ENCODE measurements at regions not wholly inside any gene's neighbourhood (a gene's known extent, or its start where the extent isn't known, plus 50 kb on each side); places are given as distances from the start of the nearest gene placed in this dataset.

- no peak overlapping the region for H2BK15ac ChIP-seq (replicated peaks; ENCODE audit: low read depth)
- H3K79me1 ChIP-seq (ENCODE audit: low read length) = no peaks in the 10 kb centered on the region
- DNase-seq = no peak
- H3K23ac ChIP-seq (ENCODE audit: low read length) = no peak overlapping the region
- no peak overlapping the region for H4K5ac ChIP-seq (ENCODE audit: low read length)
- H3K4ac ChIP-seq (ENCODE audit: low read depth, low read length) = no peak overlapping the region
- H2AK5ac ChIP-seq (ENCODE audit: low read length) = no peak overlapping the region
- H3K27me3 ChIP-seq (ENCODE audit: insufficient read depth, low read length, poor library complexity) = no peaks in the 10 kb centered on the region
- no peak overlapping the region for H2BK5ac ChIP-seq (ENCODE audit: low read length)
- H3K79me2 ChIP-seq (ENCODE audit: control insufficient read depth, insufficient read depth, low read length) = no peaks in the 10 kb centered on the region
- no CpG with 5 or more reads among the region's 4 CpGs for WGBS (ENCODE audit: extremely low coverage, insufficient coverage, low lambda C conversion rate)
- no peak overlapping the region for H3K4me2 ChIP-seq (ENCODE audit: low read length)
- H2BK120ac ChIP-seq (ENCODE audit: low read depth, low read length) = no peak overlapping the region
- no peak overlapping the region for H3K56ac ChIP-seq (ENCODE audit: low read length)
- H3K18ac ChIP-seq (ENCODE audit: low read length) = no peak overlapping the region
- H3K27ac ChIP-seq (ENCODE audit: low read depth, low read length) = no peak overlapping the region
- H3K4me3 ChIP-seq (ENCODE audit: low read length) = no peak overlapping the region
- no peak overlapping the region for H4K8ac ChIP-seq (ENCODE audit: low read depth, low read length)
- no peak overlapping the region for H3K9ac ChIP-seq (ENCODE audit: low read length)
- no peaks in the 10 kb centered on the region for H3K4me1 ChIP-seq (ENCODE audit: control insufficient read depth, low read depth, low read length)
- H3K36me3 ChIP-seq (ENCODE audit: control insufficient read depth, insufficient read depth, low read length) = no peaks in the 10 kb centered on the region
These were observed 249.9 kb upstream of the JUN start for GRCh38 chr1:59033761-59034160.

- H2BK15ac ChIP-seq (replicated peaks; ENCODE audit: low read depth) = no peak overlapping the region
- no peak for DNase-seq
- H4K8ac ChIP-seq (ENCODE audit: low read depth, low read length) = no peak overlapping the region
- no peak overlapping the region for H3K4me2 ChIP-seq (ENCODE audit: low read length)
- no peak overlapping the region for H3K9ac ChIP-seq (ENCODE audit: low read length)
- no peaks in the 10 kb centered on the region for H3K27me3 ChIP-seq (ENCODE audit: insufficient read depth, low read length, poor library complexity)
- H3K4ac ChIP-seq (ENCODE audit: low read depth, low read length) = no peak overlapping the region
- H3K56ac ChIP-seq (ENCODE audit: low read length) = no peak overlapping the region
- no peaks in the 10 kb centered on the region for H3K36me3 ChIP-seq (ENCODE audit: control insufficient read depth, insufficient read depth, low read length)
- no peak overlapping the region for H4K5ac ChIP-seq (ENCODE audit: low read length)
- no peak overlapping the region for H2AK5ac ChIP-seq (ENCODE audit: low read length)
- no CpG with 5 or more reads among the region's 10 CpGs for WGBS (ENCODE audit: extremely low coverage, insufficient coverage, low lambda C conversion rate)
- no peaks in the 10 kb centered on the region for H3K4me1 ChIP-seq (ENCODE audit: control insufficient read depth, low read depth, low read length)
- H3K27ac ChIP-seq (ENCODE audit: low read depth, low read length) = no peak overlapping the region
- H3K23ac ChIP-seq (ENCODE audit: low read length) = no peak overlapping the region
- H3K18ac ChIP-seq (ENCODE audit: low read length) = no peak overlapping the region
- no peak overlapping the region for H3K4me3 ChIP-seq (ENCODE audit: low read length)
- H3K79me1 ChIP-seq (ENCODE audit: low read length) = no peaks in the 10 kb centered on the region
- H2BK120ac ChIP-seq (ENCODE audit: low read depth, low read length) = no peak overlapping the region
- H3K79me2 ChIP-seq (ENCODE audit: control insufficient read depth, insufficient read depth, low read length) = no peaks in the 10 kb centered on the region
- H2BK5ac ChIP-seq (ENCODE audit: low read length) = no peak overlapping the region
These were observed 251.1 kb upstream of the JUN start for GRCh38 chr1:59034925-59035324.

- Histone ChIP-seq H4K5ac (ENCODE audit: low read length) (no peak overlapping the region), H2BK15ac (replicated peaks; ENCODE audit: low read depth) (no peak overlapping the region), H3K4me3 (ENCODE audit: low read length) (no peak overlapping the region), H3K56ac (ENCODE audit: low read length) (no peak overlapping the region), H3K4ac (ENCODE audit: low read depth, low read length) (no peak overlapping the region), H3K9ac (ENCODE audit: low read length) (no peak overlapping the region), H2BK120ac (ENCODE audit: low read depth, low read length) (no peak overlapping the region), H3K23ac (ENCODE audit: low read length) (no peak overlapping the region), H3K4me2 (ENCODE audit: low read length) (no peak overlapping the region), H4K8ac (ENCODE audit: low read depth, low read length) (no peak overlapping the region), H2BK5ac (ENCODE audit: low read length) (no peak overlapping the region), H3K18ac (ENCODE audit: low read length) (no peak overlapping the region), H3K27ac (ENCODE audit: low read depth, low read length) (no peak overlapping the region), H3K4me1 (ENCODE audit: control insufficient read depth, low read depth, low read length) (no peaks in the 10 kb centered on the region), H3K27me3 (ENCODE audit: insufficient read depth, low read length, poor library complexity) (no peaks in the 10 kb centered on the region), H2AK5ac (ENCODE audit: low read length) (no peak overlapping the region), H3K79me1 (ENCODE audit: low read length) (no peaks in the 10 kb centered on the region), H3K36me3 (ENCODE audit: control insufficient read depth, insufficient read depth, low read length) (no peaks in the 10 kb centered on the region), H3K79me2 (ENCODE audit: control insufficient read depth, insufficient read depth, low read length) (no peaks in the 10 kb centered on the region)
- WGBS (ENCODE audit: extremely low coverage, insufficient coverage, low lambda C conversion rate) = no CpG with 5 or more reads among the region's 5 CpGs
- no peak for DNase-seq
These were observed 255.7 kb upstream of the JUN start for GRCh38 chr1:59039551-59039950.

- Histone ChIP-seq H3K79me2 (ENCODE audit: control insufficient read depth, insufficient read depth, low read length) (no peaks in the 10 kb centered on the region), H2BK120ac (ENCODE audit: low read depth, low read length) (no peak overlapping the region), H3K36me3 (ENCODE audit: control insufficient read depth, insufficient read depth, low read length) (no peaks in the 10 kb centered on the region), H2AK5ac (ENCODE audit: low read length) (no peak overlapping the region), H3K27ac (ENCODE audit: low read depth, low read length) (no peak overlapping the region), H3K18ac (ENCODE audit: low read length) (no peak overlapping the region), H3K4me2 (ENCODE audit: low read length) (no peak overlapping the region), H4K5ac (ENCODE audit: low read length) (no peak overlapping the region), H2BK5ac (ENCODE audit: low read length) (no peak overlapping the region), H2BK15ac (replicated peaks; ENCODE audit: low read depth) (no peak overlapping the region), H3K27me3 (ENCODE audit: insufficient read depth, low read length, poor library complexity) (no peaks in the 10 kb centered on the region), H3K9ac (ENCODE audit: low read length) (no peak overlapping the region), H3K4ac (ENCODE audit: low read depth, low read length) (no peak overlapping the region), H3K79me1 (ENCODE audit: low read length) (no peaks in the 10 kb centered on the region), H3K23ac (ENCODE audit: low read length) (no peak overlapping the region), H3K4me1 (ENCODE audit: control insufficient read depth, low read depth, low read length) (no peaks in the 10 kb centered on the region), H3K56ac (ENCODE audit: low read length) (no peak overlapping the region), H3K4me3 (ENCODE audit: low read length) (no peak overlapping the region), H4K8ac (ENCODE audit: low read depth, low read length) (no peak overlapping the region)
- no CpG with 5 or more reads among the region's 2 CpGs for WGBS (ENCODE audit: extremely low coverage, insufficient coverage, low lambda C conversion rate)
- no peak for DNase-seq
These were observed 256.4 kb upstream of the FGGY start for GRCh38 chr1:59040486-59040885.

GRCh38 chr1:59041646-59042277 lies 255.1 kb upstream of the FGGY start:
- no peak overlapping the region for H3K4me2 ChIP-seq (ENCODE audit: low read length)
- no peak overlapping the region for H3K4me3 ChIP-seq (ENCODE audit: low read length)
- no peak overlapping the region for H2BK120ac ChIP-seq (ENCODE audit: low read depth, low read length)
- no peak overlapping the region for H2BK5ac ChIP-seq (ENCODE audit: low read length)
- H3K79me2 ChIP-seq (ENCODE audit: control insufficient read depth, insufficient read depth, low read length) = no peaks in the 10 kb centered on the region
- no peak overlapping the region for H4K8ac ChIP-seq (ENCODE audit: low read depth, low read length)
- no peaks in the 10 kb centered on the region for H3K79me1 ChIP-seq (ENCODE audit: low read length)
- H3K4me1 ChIP-seq (ENCODE audit: control insufficient read depth, low read depth, low read length) = no peaks in the 10 kb centered on the region
- no peak overlapping the region for H3K9ac ChIP-seq (ENCODE audit: low read length)
- H3K56ac ChIP-seq (ENCODE audit: low read length) = no peak overlapping the region
- no peaks in the 10 kb centered on the region for H3K27me3 ChIP-seq (ENCODE audit: insufficient read depth, low read length, poor library complexity)
- no peak overlapping the region for H2AK5ac ChIP-seq (ENCODE audit: low read length)
- no peak overlapping the region for H2BK15ac ChIP-seq (replicated peaks; ENCODE audit: low read depth)
- DNase-seq = no peak
- H3K18ac ChIP-seq (ENCODE audit: low read length) = no peak overlapping the region
- H3K23ac ChIP-seq (ENCODE audit: low read length) = no peak overlapping the region
- H4K5ac ChIP-seq (ENCODE audit: low read length) = no peak overlapping the region
- H3K36me3 ChIP-seq (ENCODE audit: control insufficient read depth, insufficient read depth, low read length) = no peaks in the 10 kb centered on the region
- no CpG with 5 or more reads among the region's 5 CpGs for WGBS (ENCODE audit: extremely low coverage, insufficient coverage, low lambda C conversion rate)
- H3K4ac ChIP-seq (ENCODE audit: low read depth, low read length) = no peak overlapping the region
- H3K27ac ChIP-seq (ENCODE audit: low read depth, low read length) = no peak overlapping the region

GRCh38 chr1:59043796-59044195 lies 253.1 kb upstream of the FGGY start:
- no peaks in the 10 kb centered on the region for H3K36me3 ChIP-seq (ENCODE audit: control insufficient read depth, insufficient read depth, low read length)
- H2BK15ac ChIP-seq (replicated peaks; ENCODE audit: low read depth) = no peak overlapping the region
- no peak overlapping the region for H3K4ac ChIP-seq (ENCODE audit: low read depth, low read length)
- no peaks in the 10 kb centered on the region for H3K4me1 ChIP-seq (ENCODE audit: control insufficient read depth, low read depth, low read length)
- H3K4me3 ChIP-seq (ENCODE audit: low read length) = no peak overlapping the region
- H3K23ac ChIP-seq (ENCODE audit: low read length) = no peak overlapping the region
- no peaks in the 10 kb centered on the region for H3K79me1 ChIP-seq (ENCODE audit: low read length)
- H3K27ac ChIP-seq (ENCODE audit: low read depth, low read length) = no peak overlapping the region
- H3K27me3 ChIP-seq (ENCODE audit: insufficient read depth, low read length, poor library complexity) = no peaks in the 10 kb centered on the region
- no peak overlapping the region for H3K4me2 ChIP-seq (ENCODE audit: low read length)
- no CpG with 5 or more reads among the region's 4 CpGs for WGBS (ENCODE audit: extremely low coverage, insufficient coverage, low lambda C conversion rate)
- no peak overlapping the region for H3K9ac ChIP-seq (ENCODE audit: low read length)
- H4K8ac ChIP-seq (ENCODE audit: low read depth, low read length) = no peak overlapping the region
- H3K79me2 ChIP-seq (ENCODE audit: control insufficient read depth, insufficient read depth, low read length) = no peaks in the 10 kb centered on the region
- no peak overlapping the region for H3K56ac ChIP-seq (ENCODE audit: low read length)
- H2AK5ac ChIP-seq (ENCODE audit: low read length) = no peak overlapping the region
- peak; percentile 52 for DNase-seq
- no peak overlapping the region for H2BK5ac ChIP-seq (ENCODE audit: low read length)
- H4K5ac ChIP-seq (ENCODE audit: low read length) = no peak overlapping the region
- H2BK120ac ChIP-seq (ENCODE audit: low read depth, low read length) = no peak overlapping the region
- H3K18ac ChIP-seq (ENCODE audit: low read length) = no peak overlapping the region

Data from mesendoderm (in vitro differentiated cells).